ENCODE measurements at regions not wholly inside any gene's neighbourhood (a gene's known extent, or its start where the extent isn't known, plus 50 kb on each side); places are given as distances from the start of the nearest gene placed in this dataset.

- TF ChIP-seq CTCF (IDR thresholded peaks at IDR 0.05) = no peak
- TF ChIP-seq POLR2AphosphoS5 (IDR thresholded peaks at IDR 0.05) = no peak
- no peak for TF ChIP-seq POLR2A (IDR thresholded peaks at IDR 0.05; ENCODE audit: low read depth)
- TF ChIP-seq EP300 (IDR thresholded peaks at IDR 0.05) = no peak
Observed at GRCh38 chr9:86685556-86685955, 261.8 kb downstream of the GAS1 start.

All from esophagus muscularis mucosa (tissue), 4 donors.